Loucy (cell line): ENCODE measurements at regions not wholly inside any gene's neighbourhood (a gene's known extent, or its start where the extent isn't known, plus 50 kb on each side); places are given as distances from the start of the nearest gene placed in this dataset.

Source experiments
- CTCF ChIP-seq: fragments of 200-600 bp; sonication (generic); conservative IDR thresholded peaks from 2 replicates; pipeline ENCODE4 v1.5.1; 2014; ENCODE audit warnings: mild to moderate bottlenecking, antibody characterized with exemption, low read length
- EZH2phosphoT487 ChIP-seq: fragments of 200-600 bp; IDR thresholded peaks from 2 replicates; pipeline ENCODE4 v1.6.1; 2018; ENCODE audit warnings: antibody characterized with exemption, mild to moderate bottlenecking, moderate library complexity, borderline replicate concordance

- TF ChIP-seq CTCF = no peak
- TF ChIP-seq EZH2phosphoT487 = no peak
Measured at GRCh38 chr7:108659867-108660266, 90.2 kb downstream of the DNAJB9 start.
